OCI-LY7 (cell line): ENCODE measurements at regions not wholly inside any gene's neighbourhood (a gene's known extent, or its start where the extent isn't known, plus 50 kb on each side); places are given as distances from the start of the nearest gene placed in this dataset.

ENCODE experiments used
- BruUV-seq: library from RNA; stranded (reverse); fragments of 400-500 nt; replicated peaks from 2 replicates; lab custom pipeline; 2021; lab: Mats Ljungman, UMichigan
- CTCF ChIA-PET: fragments of 300-600 bp; sonication (Branson Sonifier 250); formaldehyde crosslinking; loops from one replicate; lab custom pipeline; 2022; ENCODE audit warnings: antibody characterized with exemption; ENCODE audit not compliant: unreplicated experiment; lab: Charles Lee
- POLR2A ChIA-PET: fragments of 300-600 bp; sonication (Branson Sonifier 250); formaldehyde crosslinking; loops from one replicate; lab custom pipeline; 2022; ENCODE audit warnings: antibody characterized with exemption; lab: Charles Lee
- DNase-seq: peaks from one replicate; pipeline ENCODE4 v3.0.0-alpha.2; 2015; ENCODE audit warnings: low spot score
- H2AFZ ChIP-seq: fragments of 200-600 bp; sonication (generic), shearing (Covaris generic); 2 replicates; pipeline ENCODE4 v1.6.1; 2014; ENCODE audit warnings: mild to moderate bottlenecking, antibody characterized with exemption, low read length, moderate library complexity
- H3K27ac ChIP-seq: fragments of 200-600 bp; sonication (generic); 2 replicates; pipeline ENCODE4 v1.5.1; 2014; ENCODE audit warnings: mixed run types, low read depth, mild to moderate bottlenecking, moderate library complexity, low read length, inconsistent platforms; ENCODE audit not compliant: poor library complexity, severe bottlenecking
- H3K36me3 ChIP-seq: fragments of 200-600 bp; sonication (generic); 2 replicates; pipeline ENCODE4 v1.6.1; 2014; ENCODE audit warnings: mild to moderate bottlenecking, antibody characterized with exemption, low read length, moderate library complexity, mixed read lengths; ENCODE audit not compliant: insufficient read depth
- H3K4me1 ChIP-seq: fragments of 200-600 bp; sonication (generic); 2 replicates; pipeline ENCODE4 v1.5.1; 2014; ENCODE audit warnings: mild to moderate bottlenecking, low read length; ENCODE audit not compliant: insufficient read depth, poor library complexity, severe bottlenecking
- H3K4me2 ChIP-seq: fragments of 200-600 bp; sonication (generic); 2 replicates; pipeline ENCODE4 v1.6.1; 2014; ENCODE audit warnings: mild to moderate bottlenecking, low read length
- H3K4me3 ChIP-seq: fragments of 200-600 bp; sonication (generic); 2 replicates; pipeline ENCODE4 v1.5.1; 2014; ENCODE audit warnings: mild to moderate bottlenecking, low read depth, low read length; ENCODE audit not compliant: poor library complexity, severe bottlenecking
- H3K79me2 ChIP-seq: fragments of 200-600 bp; sonication (generic); 2 replicates; pipeline ENCODE4 v1.6.1; 2016; ENCODE audit warnings: low read depth, mild to moderate bottlenecking, low read length, moderate library complexity, mixed read lengths; ENCODE audit not compliant: insufficient read depth
- H3K9me2 ChIP-seq: fragments of 200-600 bp; sonication (generic); 2 replicates; pipeline ENCODE4 v1.6.1; 2016; ENCODE audit warnings: mild to moderate bottlenecking, low read length, mixed read lengths; ENCODE audit not compliant: insufficient read depth
- H3K9me3 ChIP-seq: fragments of 200-600 bp; sonication (generic); 2 replicates; pipeline ENCODE4 v1.6.1; 2014; ENCODE audit warnings: mild to moderate bottlenecking, mixed run types, low read length, mixed read lengths
- H4K20me1 ChIP-seq: fragments of 200-600 bp; sonication (generic); 2 replicates; pipeline ENCODE4 v1.6.1; 2014; ENCODE audit warnings: mild to moderate bottlenecking, antibody characterized with exemption, low read length, moderate library complexity, mixed read lengths; ENCODE audit not compliant: insufficient read depth
- CTCF ChIP-seq: fragments of 200-600 bp; sonication (generic); conservative IDR thresholded peaks from 2 replicates; pipeline ENCODE4 v1.5.1; 2014; ENCODE audit warnings: mild to moderate bottlenecking, antibody characterized with exemption, low read length, moderate library complexity, mixed read lengths
- EZH2phosphoT487 ChIP-seq: fragments of 200-600 bp; sonication (generic); IDR thresholded peaks from 2 replicates; pipeline ENCODE4 v1.6.1; 2018; ENCODE audit warnings: low read depth, borderline replicate concordance, mild to moderate bottlenecking, mixed run types, antibody characterized with exemption, low read length, moderate library complexity, mixed read lengths
- intact Hi-C: fragments of 100-400 bp; cut with micrococcal nuclease; formaldehyde crosslinking; loops from one replicate; pipeline ENCODE4 v1.10.0; 2022; ENCODE audit not compliant: unreplicated experiment

GRCh38 chrX:45714866-45715265 lies 514.2 kb upstream of the DIPK2B start:
- intact Hi-C loops, result no loop called here
- H3K4me2 ChIP-seq, result no peak overlapping the region
- CTCF ChIA-PET, result no interaction called here

GRCh38 chrX:45712067-45712466 lies 511.4 kb upstream of the DIPK2B start:
- Histone ChIP-seq H3K4me3 (no peak overlapping the region), H3K4me2 (no peak overlapping the region), H3K9me3 (no peaks in the 10 kb centered on the region), H3K4me1 (no peaks in the 10 kb centered on the region), H3K27ac (no peak overlapping the region), H2AFZ (no peak overlapping the region), H3K9me2 (no peaks in the 10 kb centered on the region), H4K20me1 (no peaks in the 10 kb centered on the region), H3K79me2 (no peaks in the 10 kb centered on the region), H3K36me3 (no peaks in the 10 kb centered on the region)
- CTCF ChIA-PET, result no interaction called here
- no peak for DNase-seq
- POLR2A ChIA-PET, result no interaction called here
- no TSS peak for BruUV-seq
- TF ChIP-seq EZH2phosphoT487 (no peak), CTCF (no peak)
- intact Hi-C loops, result no loop called here

More at GRCh38 chrX:45714866-45715265, 514.2 kb upstream of the DIPK2B start:
- no peak overlapping the region for H2AFZ ChIP-seq
- H3K4me1 ChIP-seq, result no peaks in the 10 kb centered on the region
- no peak overlapping the region for H3K27ac ChIP-seq
- TF ChIP-seq EZH2phosphoT487 (no peak), CTCF (no peak)
- no peaks in the 10 kb centered on the region for H3K9me2 ChIP-seq
- no peaks in the 10 kb centered on the region for H3K9me3 ChIP-seq
- no peaks in the 10 kb centered on the region for H3K36me3 ChIP-seq
- no peaks in the 10 kb centered on the region for H4K20me1 ChIP-seq
- BruUV-seq, result no TSS peak
- H3K4me3 ChIP-seq, result no peak overlapping the region
- no peak for DNase-seq
- POLR2A ChIA-PET, result no interaction called here
- H3K79me2 ChIP-seq, result no peaks in the 10 kb centered on the region

- H4K20me1 ChIP-seq, result no peaks in the 10 kb centered on the region
- no peaks in the 10 kb centered on the region for H3K4me1 ChIP-seq
- BruUV-seq, result no TSS peak
- H3K36me3 ChIP-seq, result no peaks in the 10 kb centered on the region
- TF ChIP-seq EZH2phosphoT487 (no peak), CTCF (no peak)
- H3K4me2 ChIP-seq, result no peak overlapping the region
- no peak overlapping the region for H3K27ac ChIP-seq
- no peak for DNase-seq
- H3K9me2 ChIP-seq, result no peaks in the 10 kb centered on the region
- H2AFZ ChIP-seq, result no peak overlapping the region
- no peaks in the 10 kb centered on the region for H3K9me3 ChIP-seq
- CTCF ChIA-PET, result no interaction called here
- H3K79me2 ChIP-seq, result no peaks in the 10 kb centered on the region
- intact Hi-C loops, result no loop called here
- no peak overlapping the region for H3K4me3 ChIP-seq
- POLR2A ChIA-PET, result no interaction called here
Observed at GRCh38 chrX:45711231-45711630, 510.6 kb upstream of the DIPK2B start.
